Cerebellar nuclear complex (tissue), 1 donor: ENCODE measurements at regions not wholly inside any gene's neighbourhood (a gene's known extent, or its start where the extent isn't known, plus 50 kb on each side); places are given as distances from the start of the nearest gene placed in this dataset.

Experiments used
- DNase-seq, 2 experiments: peaks; one replicate each; lab custom pipeline; 2025; lab: John Stamatoyannopoulos, UW

- no peak for DNase-seq
Observed at GRCh38 chr2:196315388-196316049, 144.1 kb upstream of the STK17B start.

DNA sequence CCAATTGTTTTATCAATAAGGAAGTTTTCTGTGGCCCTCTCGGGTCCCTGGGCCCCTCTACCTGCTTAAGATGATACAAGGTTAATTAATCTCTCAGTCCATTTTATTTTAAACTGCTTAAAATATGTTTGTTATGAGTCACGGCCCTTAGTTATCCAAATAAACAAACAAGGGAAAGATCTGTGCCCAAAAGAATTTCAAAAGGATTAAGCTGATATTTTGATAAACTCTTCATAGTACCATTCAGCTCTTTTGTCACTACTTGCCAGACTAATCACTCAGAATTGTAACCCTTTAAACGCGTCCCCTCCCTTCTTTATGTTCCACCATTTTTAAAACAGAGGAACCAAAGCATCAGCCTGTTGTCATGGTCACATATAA, 144.7 kb upstream of the STK17B start:
- DNase-seq = no peak

DNA sequence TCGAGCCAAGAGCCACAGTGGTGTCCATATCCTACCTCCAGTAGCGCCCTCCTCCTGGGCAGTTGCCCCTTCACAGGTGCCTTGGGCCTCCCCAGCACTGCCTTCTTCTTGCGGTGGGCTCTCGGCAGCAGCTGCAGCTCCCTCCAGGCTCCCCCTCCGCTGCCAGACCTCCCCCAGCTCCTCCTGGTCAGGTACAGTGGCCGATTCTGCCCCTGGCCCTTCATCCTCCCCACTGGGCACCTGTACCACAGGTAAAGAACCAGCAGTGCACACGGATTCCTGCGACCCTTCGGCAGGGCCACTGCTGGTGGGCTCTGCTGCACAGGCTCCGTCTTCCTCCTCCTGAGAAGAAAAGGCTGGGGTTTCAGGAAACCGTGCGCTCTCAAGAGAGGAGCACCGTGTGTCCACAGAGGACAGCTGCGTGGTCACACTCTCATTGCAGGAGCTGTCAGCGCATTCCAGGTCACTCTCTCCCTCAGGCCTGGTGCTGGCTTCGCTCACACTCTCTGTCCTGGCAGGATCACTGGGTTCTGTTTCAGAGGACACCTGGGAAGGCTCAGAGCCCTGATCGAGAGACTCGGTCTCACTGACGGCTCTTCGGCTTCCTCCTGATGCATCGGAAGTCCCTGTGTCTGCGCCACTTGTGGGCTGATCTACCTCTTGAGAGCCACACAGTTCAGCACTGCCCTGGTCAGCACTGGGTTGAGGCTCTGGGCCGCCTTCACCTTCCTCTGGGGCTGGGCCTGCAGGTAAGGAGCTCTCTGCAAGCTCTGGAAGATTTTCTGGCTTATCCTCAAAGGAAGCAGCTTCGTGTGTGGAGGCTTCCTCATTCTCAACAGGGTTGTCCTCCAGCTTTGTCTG, 147.4 kb upstream of the STK17B start:
- no peak for DNase-seq

GRCh38 chr2:196322973-196323810, 151.8 kb upstream of the STK17B start:
- no peak for DNase-seq

- DNase-seq = no peak
Observed at GRCh38 chr2:196324211-196324610, 152.8 kb upstream of the STK17B start.

DNA sequence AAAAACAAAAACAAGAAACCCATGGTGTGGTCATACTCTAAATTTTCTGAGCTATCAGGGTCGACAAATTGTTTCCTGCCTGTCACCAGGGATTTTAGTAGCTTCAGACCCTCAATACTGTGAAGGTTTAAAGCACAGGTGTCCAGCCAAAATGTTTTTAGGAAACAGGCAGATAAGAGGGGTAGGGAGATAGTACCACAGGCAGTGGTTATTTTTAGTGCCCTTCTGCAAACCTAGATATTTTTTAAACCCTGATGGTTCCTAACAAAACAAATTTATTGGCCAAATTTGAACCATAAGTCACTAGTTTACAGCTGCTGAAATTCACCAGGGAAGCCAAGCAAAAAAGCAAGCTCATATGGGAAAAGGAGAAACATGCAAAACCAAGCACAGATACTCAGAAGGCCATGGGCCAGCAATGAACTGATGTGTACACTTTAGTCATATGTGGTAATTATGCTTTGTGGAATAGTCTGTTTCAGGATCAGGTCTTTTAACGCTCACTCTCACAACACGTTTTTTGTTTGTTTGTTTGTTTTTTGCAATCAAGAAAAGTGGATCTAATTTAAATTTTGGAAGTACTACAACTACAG, 156.8 kb upstream of the STK17B start:
- DNase-seq = no peak

DNA sequence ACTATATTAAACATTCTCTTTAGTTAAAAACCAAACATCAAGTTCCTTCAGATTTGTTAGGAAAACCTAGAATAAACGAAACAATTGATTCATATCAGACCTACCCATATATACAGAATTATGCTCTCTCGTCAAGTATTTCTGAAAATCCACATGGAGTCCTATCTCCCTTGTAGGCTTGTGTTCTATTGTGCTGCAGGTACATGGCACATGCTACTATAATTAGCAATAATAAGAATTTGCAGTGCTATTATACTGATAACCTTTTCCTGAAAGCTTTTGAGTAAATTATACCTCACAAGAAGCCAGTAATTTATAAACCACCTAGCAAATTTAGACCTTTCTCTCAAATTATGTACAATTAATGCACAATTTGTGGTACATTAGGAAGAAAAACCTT, 158.6 kb upstream of the STK17B start:
- no peak for DNase-seq

- no peak for DNase-seq
Observed at GRCh38 chr2:196330645-196331044, 159.3 kb upstream of the STK17B start.

DNA sequence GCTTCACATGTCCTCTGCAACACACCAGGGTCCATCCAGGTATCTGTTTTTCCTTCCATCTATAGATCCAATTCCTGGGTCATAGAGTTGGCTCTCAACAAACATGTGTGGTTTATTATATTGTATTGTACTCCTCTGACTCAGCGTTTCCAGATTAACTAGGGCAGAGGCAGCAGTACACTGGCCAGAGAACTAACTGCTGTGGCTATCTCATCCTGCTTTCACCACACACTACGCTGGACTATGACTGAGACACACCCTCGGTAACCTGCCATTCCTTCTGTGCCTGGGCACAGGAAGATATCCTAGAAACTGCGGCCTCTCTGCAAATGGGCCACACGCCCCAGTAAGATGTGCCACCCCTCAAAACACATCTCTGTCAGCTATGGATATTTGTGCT, 159.8 kb upstream of the STK17B start:
- no peak for DNase-seq

DNA sequence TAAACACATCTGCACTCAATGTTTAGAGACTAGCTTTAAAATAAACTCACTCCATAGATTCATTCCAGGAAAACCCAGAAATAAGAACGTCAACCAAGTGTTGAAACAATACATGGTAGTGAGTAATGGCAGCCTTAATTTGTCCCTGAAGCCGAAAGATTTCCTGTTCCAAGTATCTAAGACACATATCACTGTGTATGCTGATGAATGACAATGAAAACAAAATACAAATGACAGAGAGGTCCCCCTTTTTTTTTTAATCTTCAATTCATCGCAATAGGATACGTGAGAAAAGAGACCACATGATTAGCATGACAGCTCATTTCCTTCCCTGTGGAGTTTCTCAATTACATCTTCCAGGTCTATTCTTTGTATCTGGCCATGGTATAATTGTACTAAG, 160.5 kb upstream of the STK17B start:
- DNase-seq = no peak

DNA sequence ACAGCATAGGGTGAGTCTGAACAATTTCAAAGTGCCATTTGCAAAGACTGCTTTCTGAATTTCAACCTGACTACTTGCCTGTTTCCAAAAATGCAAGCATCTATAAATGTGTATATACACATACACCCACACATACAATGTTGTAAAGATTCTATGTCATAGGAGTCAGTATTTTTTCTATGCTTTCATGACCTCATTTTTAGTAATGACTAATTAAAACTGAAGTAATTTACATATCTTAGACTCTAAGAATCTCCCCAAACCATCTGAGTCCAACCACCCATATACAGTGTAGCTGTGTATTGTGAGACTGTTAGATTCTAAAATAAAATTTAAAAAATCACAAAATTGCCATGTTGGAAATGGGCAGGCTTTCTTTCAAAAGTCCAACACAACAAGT, 162.0 kb upstream of the STK17B start:
- no peak for DNase-seq

DNA sequence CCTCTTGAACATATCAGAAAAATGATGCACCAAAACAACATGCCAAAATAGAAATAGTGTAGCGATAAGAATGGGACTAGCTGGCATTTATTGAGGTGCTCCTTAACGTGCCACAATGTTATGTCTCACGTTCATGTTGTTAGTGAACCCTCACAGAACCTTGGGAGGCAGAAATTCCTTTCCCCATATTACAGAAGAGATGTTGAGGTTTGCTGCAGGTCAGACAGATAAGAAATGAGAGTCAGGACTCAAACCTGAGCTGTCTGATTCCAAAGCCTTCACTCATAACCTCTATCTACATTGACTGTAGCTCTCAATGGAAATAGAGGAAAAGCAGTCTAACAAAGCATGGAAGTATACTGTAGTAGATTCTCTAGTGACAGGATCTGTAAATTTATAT, 163.3 kb upstream of the STK17B start:
- no peak for DNase-seq

DNA sequence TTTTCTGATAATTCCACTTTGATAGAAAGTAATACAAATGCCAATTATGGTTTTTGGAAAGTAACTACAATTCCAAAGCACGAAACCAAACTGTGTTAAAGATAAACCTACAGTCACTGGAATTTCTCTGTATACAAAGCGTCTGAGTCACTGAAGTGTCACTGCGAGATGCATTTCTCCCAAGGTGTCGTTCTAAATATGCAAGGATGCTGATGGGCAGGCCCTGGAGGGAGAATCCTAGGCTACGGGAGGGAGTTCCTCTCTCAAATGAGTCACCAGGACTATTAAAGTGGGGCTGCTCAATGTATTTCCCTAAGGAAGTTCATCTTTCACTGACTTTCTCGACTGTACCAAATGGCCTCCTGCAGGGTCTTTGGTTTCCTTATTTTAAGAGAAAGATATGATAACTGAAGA, 163.8 kb upstream of the STK17B start:
- DNase-seq = no peak

DNA sequence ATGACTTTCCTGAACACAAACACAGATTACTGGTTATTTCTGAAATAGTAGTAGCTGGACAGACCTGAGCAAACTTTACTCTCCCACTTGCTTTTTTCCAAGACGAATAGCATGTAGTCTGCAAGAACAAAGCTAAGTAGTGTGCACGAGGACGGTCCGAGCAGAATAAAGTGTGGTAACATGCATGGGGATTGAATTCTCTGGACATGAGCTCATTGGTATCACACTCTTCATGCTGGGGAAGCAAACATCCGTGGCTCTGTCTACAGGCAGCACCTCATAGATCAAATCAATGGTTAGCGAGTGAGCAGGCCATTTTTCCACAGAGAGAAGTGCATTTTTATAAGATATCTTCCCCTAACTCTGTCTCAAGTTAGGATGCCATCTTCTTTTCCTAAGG, 164.8 kb upstream of the STK17B start:
- no peak for DNase-seq

GRCh38 chr2:196336715-196337114, 165.3 kb upstream of the STK17B start:
- DNase-seq = no peak

GRCh38 chr2:196337208-196337953, 166.0 kb upstream of the STK17B start:
- no peak for DNase-seq

DNA sequence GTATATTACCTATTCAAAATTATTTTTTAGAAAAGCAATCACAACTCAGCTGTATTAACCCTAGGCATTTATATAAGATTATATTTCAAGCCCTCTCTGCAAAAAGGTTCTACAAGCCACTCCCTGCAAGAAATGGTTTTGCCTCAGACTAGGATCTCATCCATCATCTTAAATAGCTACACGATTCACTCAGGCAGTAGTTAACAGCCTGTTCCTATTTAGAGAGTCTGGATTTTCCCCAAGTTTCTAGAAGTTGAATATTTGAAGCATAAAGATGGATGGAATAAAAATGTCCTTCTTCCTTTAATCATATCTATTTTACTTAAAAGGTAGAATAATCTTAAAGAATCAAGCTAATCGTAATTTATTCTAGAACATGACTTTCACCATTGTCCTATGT, 167.1 kb upstream of the STK17B start:
- DNase-seq = no peak

DNA sequence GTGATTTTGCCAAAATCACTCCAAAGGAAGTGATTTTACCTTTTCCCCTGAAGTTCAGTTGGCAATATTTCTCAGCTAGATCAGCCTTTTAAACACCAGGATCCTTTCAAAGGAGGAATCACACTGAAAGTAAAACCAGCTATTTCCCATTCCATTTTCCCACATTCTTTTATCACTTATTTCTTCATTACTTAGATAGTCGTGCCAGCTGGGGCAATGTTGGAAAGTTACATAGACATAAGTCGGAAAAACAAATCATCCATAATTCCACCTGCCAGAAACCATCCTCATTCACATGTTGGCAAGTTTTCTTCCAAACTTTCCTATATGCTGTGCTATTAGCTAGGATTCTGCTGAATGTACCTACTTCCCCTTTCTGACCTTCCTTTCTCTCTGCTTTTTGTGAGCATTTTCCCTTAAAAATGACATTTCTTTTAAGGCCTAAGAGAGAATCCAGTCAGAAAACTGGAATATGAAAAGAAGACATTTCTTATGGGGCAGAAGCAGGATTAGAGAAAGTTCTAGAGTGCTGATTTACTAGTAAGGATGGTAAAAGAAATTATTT, 170.0 kb upstream of the STK17B start:
- no peak for DNase-seq

DNA sequence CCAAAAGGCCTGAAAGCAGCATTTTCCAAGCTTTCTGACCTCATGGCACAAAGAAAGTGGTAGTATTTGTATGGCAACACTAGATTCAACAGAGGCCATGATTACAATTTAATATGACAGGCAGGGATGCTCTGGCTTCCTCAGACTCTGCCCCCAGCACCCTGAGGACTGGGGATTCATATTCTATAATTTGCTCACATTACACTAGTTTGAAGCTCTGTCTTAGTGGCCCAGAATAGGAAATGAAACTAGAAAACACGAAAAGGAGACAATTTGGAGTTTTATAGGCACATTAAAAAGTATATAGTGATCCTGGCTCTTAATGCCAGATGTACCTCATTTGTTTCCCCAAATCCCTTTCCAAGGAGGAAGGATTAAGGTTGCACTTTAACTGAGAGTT, 173.0 kb upstream of the STK17B start:
- no peak for DNase-seq

DNA sequence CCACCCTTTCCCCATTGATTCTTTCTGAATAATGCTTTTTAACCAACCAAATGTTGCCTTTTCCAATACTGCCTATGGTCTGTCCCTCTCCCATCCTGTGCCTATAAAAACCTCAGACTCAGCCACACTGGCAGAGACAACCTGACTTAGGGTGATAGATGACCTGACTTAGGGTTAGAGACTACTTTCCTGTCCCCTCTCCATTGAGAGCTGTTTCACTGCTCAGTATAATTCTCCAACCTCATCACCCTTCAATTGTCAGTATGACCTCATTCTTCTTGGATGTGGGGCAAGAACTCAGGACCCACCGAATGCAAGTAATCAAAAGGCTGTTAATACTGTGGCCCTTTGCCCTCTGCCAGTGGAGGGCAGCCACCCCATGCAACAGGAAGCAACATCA, 182.3 kb upstream of the STK17B start:
- no peak for DNase-seq

GRCh38 chr2:196354186-196354585, 182.8 kb upstream of the STK17B start:
- DNase-seq = no peak
